ENCODE measurements at regions not wholly inside any gene's neighbourhood (a gene's known extent, or its start where the extent isn't known, plus 50 kb on each side); places are given as distances from the start of the nearest gene placed in this dataset.
"Not testable (repeated sequence)": the region's sequence is repeated elsewhere in the genome, so short reads cannot be mapped to it uniquely, and the experiment has no call there.

- no peaks in the 10 kb centered on the region for H3K9me3 ChIP-seq (replicated peaks)
- H3K36me3 ChIP-seq = no peaks in the 10 kb centered on the region
- DNase-seq = no peak
- no peaks in the 10 kb centered on the region for H3K27me3 ChIP-seq
- no peak overlapping the region for H3K27ac ChIP-seq
- H3K4me3 ChIP-seq = no peak overlapping the region
- H3K4me1 ChIP-seq = peaks cover 10% of the 10 kb centered on the region
Measured at GRCh38 chr6:8628736-8629135, 193.4 kb upstream of the SLC35B3 start.

- Histone ChIP-seq H3K36me3 (no peaks in the 10 kb centered on the region), H3K4me3 (no peak overlapping the region)
Measured at GRCh38 chr6:8628063-8628462, 192.7 kb upstream of the SLC35B3 start.

GRCh38 chr6:8627085-8627861, 191.9 kb upstream of the SLC35B3 start:
- no peak for DNase-seq
- Histone ChIP-seq H3K9me3 (replicated peaks) (no peaks in the 10 kb centered on the region), H3K4me1 (peaks cover 10% of the 10 kb centered on the region), H3K27me3 (no peaks in the 10 kb centered on the region), H3K36me3 (no peaks in the 10 kb centered on the region), H3K27ac (peak overlapping the region; percentile 22), H3K4me3 (no peak overlapping the region)

More at GRCh38 chr6:8628063-8628462, 192.7 kb upstream of the SLC35B3 start:
- Histone ChIP-seq H3K4me1 (peaks cover 10% of the 10 kb centered on the region), H3K9me3 (replicated peaks) (no peaks in the 10 kb centered on the region), H3K27ac (peak overlapping the region; percentile 22), H3K27me3 (no peaks in the 10 kb centered on the region)
- peak in 1 of 2 experiments; percentile 48 for DNase-seq

- Histone ChIP-seq H3K4me1 (peaks cover 10% of the 10 kb centered on the region), H3K27me3 (no peaks in the 10 kb centered on the region), H3K4me3 (no peak overlapping the region), H3K36me3 (no peaks in the 10 kb centered on the region), H3K9me3 (replicated peaks) (no peaks in the 10 kb centered on the region), H3K27ac (no peak overlapping the region)
- DNase-seq = no peak
Measured at GRCh38 chr6:8624665-8625064, 189.3 kb upstream of the SLC35B3 start.

- DNase-seq = no peak
- no peaks in the 10 kb centered on the region for H3K9me3 ChIP-seq (replicated peaks)
- H3K27me3 ChIP-seq = no peaks in the 10 kb centered on the region
- H3K4me1 ChIP-seq = peaks cover 10% of the 10 kb centered on the region
- no peak overlapping the region for H3K4me3 ChIP-seq
- no peak overlapping the region for H3K27ac ChIP-seq
- H3K36me3 ChIP-seq = no peaks in the 10 kb centered on the region
Measured at GRCh38 chr6:8623441-8623840, 188.1 kb upstream of the SLC35B3 start.

GRCh38 chr6:8619853-8620252, 184.5 kb upstream of the SLC35B3 start:
- DNase-seq = no peak
- no peaks in the 10 kb centered on the region for H3K36me3 ChIP-seq
- H3K4me3 ChIP-seq = no peak overlapping the region
- H3K4me1 ChIP-seq = 0 out of 2 replicates have a peak, but pooled peaks cover 2% of the 10 kb centered on the region
- H3K27ac ChIP-seq = no peak overlapping the region
- H3K9me3 ChIP-seq (replicated peaks) = no peaks in the 10 kb centered on the region
- H3K27me3 ChIP-seq = no peaks in the 10 kb centered on the region

GRCh38 chr6:8619408-8619807, 184.1 kb upstream of the SLC35B3 start:
- H3K4me3 ChIP-seq; H3K9me3 ChIP-seq (replicated peaks); H3K36me3 ChIP-seq; DNase-seq; H3K27ac ChIP-seq; H3K4me1 ChIP-seq; H3K27me3 ChIP-seq: not testable (repeated sequence)

GRCh38 chr6:8608737-8609136, 173.4 kb upstream of the SLC35B3 start:
- Histone ChIP-seq H3K4me3 (no peak overlapping the region), H3K36me3 (no peaks in the 10 kb centered on the region), H3K9me3 (replicated peaks) (no peaks in the 10 kb centered on the region), H3K27ac (no peak overlapping the region), H3K27me3 (no peaks in the 10 kb centered on the region), H3K4me1 (no peaks in the 10 kb centered on the region)
- no peak for DNase-seq

GRCh38 chr6:8589941-8590729, 154.8 kb upstream of the SLC35B3 start:
- Histone ChIP-seq H3K4me3 (peak overlapping the region; percentile 41), H3K27me3 (no peaks in the 10 kb centered on the region), H3K9me3 (replicated peaks) (0 out of 2 replicates have a peak, but pooled peaks cover 5% of the 10 kb centered on the region), H3K27ac (peak overlapping the region; percentile 99), H3K36me3 (no peaks in the 10 kb centered on the region), H3K4me1 (peaks cover 35% of the 10 kb centered on the region)
- DNase-seq = peak; percentile 81 to 87

GRCh38 chr6:8588176-8588575, 152.8 kb upstream of the SLC35B3 start:
- H3K27me3 ChIP-seq = no peaks in the 10 kb centered on the region
- peaks cover 35% of the 10 kb centered on the region for H3K4me1 ChIP-seq
- no peaks in the 10 kb centered on the region for H3K36me3 ChIP-seq
- DNase-seq = peak; percentile 25 to 62
- no peak overlapping the region for H3K4me3 ChIP-seq
- H3K27ac ChIP-seq = peak overlapping the region; percentile 99
- H3K9me3 ChIP-seq (replicated peaks) = 0 out of 2 replicates have a peak, but pooled peaks cover 5% of the 10 kb centered on the region

GRCh38 chr6:8583291-8583690, 147.9 kb upstream of the SLC35B3 start:
- DNase-seq = no peak
- Histone ChIP-seq H3K9me3 (replicated peaks) (0 out of 2 replicates have a peak, but pooled peaks cover 5% of the 10 kb centered on the region), H3K27me3 (no peaks in the 10 kb centered on the region), H3K27ac (no peak overlapping the region), H3K36me3 (no peaks in the 10 kb centered on the region), H3K4me1 (peaks cover 7% of the 10 kb centered on the region), H3K4me3 (no peak overlapping the region)

GRCh38 chr6:8579372-8579771, 144.0 kb upstream of the SLC35B3 start:
- Histone ChIP-seq H3K4me3 (no peak overlapping the region), H3K36me3 (no peaks in the 10 kb centered on the region), H3K4me1 (no peaks in the 10 kb centered on the region), H3K9me3 (replicated peaks) (no peaks in the 10 kb centered on the region), H3K27me3 (no peaks in the 10 kb centered on the region), H3K27ac (no peak overlapping the region)
- no peak for DNase-seq

GRCh38 chr6:8578006-8578405, 142.7 kb upstream of the SLC35B3 start:
- Histone ChIP-seq H3K27ac (no peak overlapping the region), H3K36me3 (no peaks in the 10 kb centered on the region), H3K9me3 (replicated peaks) (no peaks in the 10 kb centered on the region), H3K4me3 (no peak overlapping the region), H3K27me3 (no peaks in the 10 kb centered on the region), H3K4me1 (no peaks in the 10 kb centered on the region)
- no peak for DNase-seq

- Histone ChIP-seq H3K27me3 (no peaks in the 10 kb centered on the region), H3K36me3 (no peaks in the 10 kb centered on the region), H3K4me1 (peaks cover 20% of the 10 kb centered on the region), H3K4me3 (no peak overlapping the region), H3K9me3 (replicated peaks) (no peaks in the 10 kb centered on the region), H3K27ac (no peak overlapping the region)
- DNase-seq = no peak
Measured at GRCh38 chr6:8574749-8575468, 139.6 kb upstream of the SLC35B3 start.

GRCh38 chr6:8574311-8574710, 139.0 kb upstream of the SLC35B3 start:
- peaks cover 26% of the 10 kb centered on the region for H3K4me1 ChIP-seq
- no peaks in the 10 kb centered on the region for H3K36me3 ChIP-seq
- H3K9me3 ChIP-seq (replicated peaks) = no peaks in the 10 kb centered on the region
- H3K27me3 ChIP-seq = no peaks in the 10 kb centered on the region
- DNase-seq = no peak
- H3K4me3 ChIP-seq = no peak overlapping the region
- no peak overlapping the region for H3K27ac ChIP-seq
